HL-60 (cell line): ENCODE measurements at regions not wholly inside any gene's neighbourhood (a gene's known extent, or its start where the extent isn't known, plus 50 kb on each side); places are given as distances from the start of the nearest gene placed in this dataset.

Experiments used
- CTCF ChIP-seq: IDR thresholded peaks from one replicate; pipeline ENCODE4 v1.5.1; 2011; ENCODE audit warnings: low read length, control low read depth, inconsistent platforms; ENCODE audit not compliant: insufficient read depth
- POLR2AphosphoS5 ChIP-seq: IDR thresholded peaks from 2 replicates; pipeline ENCODE4 v1.6.1; 2012; ENCODE audit warnings: low read depth
- REST ChIP-seq: IDR thresholded peaks from 2 replicates; pipeline ENCODE4 v1.6.1; 2012; ENCODE audit warnings: low read depth; ENCODE audit not compliant: insufficient replicate concordance

- TF ChIP-seq POLR2AphosphoS5 = no peak
- no peak for TF ChIP-seq CTCF
- no peak for TF ChIP-seq REST
Observed at GRCh38 chr18:38867680-38868079, 1302.1 kb upstream of the CELF4 start.
